ENCODE measurements at regions not wholly inside any gene's neighbourhood (a gene's known extent, or its start where the extent isn't known, plus 50 kb on each side); places are given as distances from the start of the nearest gene placed in this dataset.

GRCh38 chr10:59107147-59107546, 69.3 kb upstream of the PHYHIPL start:
- in situ Hi-C loops (cut with MboI): no loop called here
- no TSS peak for BruUV-seq (replicated peaks)
- Histone ChIP-seq H3K9ac (ENCODE audit: control insufficient read depth, insufficient read depth, low read length) (no peak overlapping the region), H3K9me3 (replicated peaks; ENCODE audit: control insufficient read depth, insufficient read depth, low read length) (no peaks in the 10 kb centered on the region), H3K4me2 (ENCODE audit: control insufficient read depth, insufficient read depth) (no peak overlapping the region), H3K27ac (ENCODE audit: control insufficient read depth, insufficient read depth) (no peak overlapping the region), H3K4me3 (no peak overlapping the region), H3K79me2 (ENCODE audit: control insufficient read depth, insufficient read depth, low read length) (no peaks in the 10 kb centered on the region), H2AFZ (ENCODE audit: control insufficient read depth, low read depth, low read length) (no peak overlapping the region), H3K4me1 (ENCODE audit: control insufficient read depth, insufficient read depth, low read length) (no peaks in the 10 kb centered on the region), H3K36me3 (ENCODE audit: control insufficient read depth in 2 of 2, insufficient read depth in 2 of 2, low read length in 1 of 2) (no peaks in the 10 kb centered on the region), H3K27me3 (replicated peaks in 1 of 2; ENCODE audit: control insufficient read depth in 2 of 2, insufficient read depth in 2 of 2, low read length in 1 of 2) (no peaks in the 10 kb centered on the region), H4K20me1 (ENCODE audit: control insufficient read depth, insufficient read depth) (no peaks in the 10 kb centered on the region)
- ATAC-seq (peak; percentile 78), FAIRE-seq (no peak), DNase-seq (ENCODE audit: low read depth, low spot score) (peak; percentile 26)
- ChIA-PET RAD21 (ENCODE audit: unreplicated experiment) (interaction anchor here (1.0 to 5.8 kb wide), 14 partner anchors 8 to 115 kb away, joined by 3 to 30 read pairs (median 7); no protein-coding TSS in a partner anchor), SMC1A (ENCODE audit: uncharacterized antibody, unreplicated experiment) (interaction anchor here (0.6 to 13.1 kb wide), 12 partner anchors 7 to 76 kb away, joined by 3 to 328 read pairs (median 8); no protein-coding TSS in a partner anchor), CTCF (interaction anchor here (0.6 to 1.9 kb wide), 4 partner anchors 18 to 116 kb away, joined by 3 to 6 read pairs (median 4); no protein-coding TSS in a partner anchor), POLR2A (interaction anchor here (0.6 to 1.4 kb wide), 3 partner anchors 40 to 46 kb away, joined by 3 to 5 read pairs (median 4); no protein-coding TSS in a partner anchor)
- intact Hi-C loops (cut with micrococcal nuclease; ENCODE audit: unreplicated experiment): loop anchor here (2.0 to 5.0 kb wide), 5 partner anchors 34 to 154 kb away; no protein-coding TSS in a partner anchor
- 44% methylated on average over 1 of the region's 1 CpG for WGBS (ENCODE audit: insufficient coverage, insufficient replicate concordance, low lambda C conversion rate, missing lambda C conversion rate)
- peak; percentile 15; the same call in 1 of the 2 replicates for TF ChIP-seq FOXM1 (IDR thresholded peaks at IDR 0.05; ENCODE audit: low read depth, low read length)
- TF ChIP-seq ZBTB11 (CRISPR knock-in tag; IDR thresholded peaks at IDR 0.05): no peak
- no peak for TF ChIP-seq CBFB (IDR thresholded peaks at IDR 0.05; ENCODE audit: low read depth)
- peak; percentile 12 to 47; a peak in 2 of 4 replicates for TF ChIP-seq IKZF2 (IDR thresholded peaks at IDR 0.05)
- TF ChIP-seq TCF12 (IDR thresholded peaks at IDR 0.05; ENCODE audit: low read depth, low read length): no peak
- TF ChIP-seq ZNF384 (IDR thresholded peaks at IDR 0.05; ENCODE audit: borderline replicate concordance, low read depth, low read length): no peak
- peak; percentile 28; the same call in 1 of the 2 replicates for TF ChIP-seq BCL11A (IDR thresholded peaks at IDR 0.05; ENCODE audit: low read depth, low read length)
- no peak for TF ChIP-seq TBL1XR1 (IDR thresholded peaks at IDR 0.05; ENCODE audit: low read depth, low read length)
- no peak for TF ChIP-seq PAX5 (IDR thresholded peaks at IDR 0.05; ENCODE audit: borderline replicate concordance, low read depth, low read length)
- no peak for TF ChIP-seq SMARCA5 (IDR thresholded peaks at IDR 0.05)
- TF ChIP-seq RAD51 (IDR thresholded peaks at IDR 0.05): 0 out of 2 replicates have a peak, but pooled peaks have one; percentile 21
- no peak for TF ChIP-seq BACH1 (IDR thresholded peaks at IDR 0.05; ENCODE audit: borderline replicate concordance)
- no peak for TF ChIP-seq YY1 (IDR thresholded peaks at IDR 0.05; ENCODE audit: low read depth, low read length)
- peak; percentile 89 for TF ChIP-seq MTA2 (IDR thresholded peaks at IDR 0.05; ENCODE audit: low read depth)

Data from GM12878 (cell line).